ENCODE measurements at regions not wholly inside any gene's neighbourhood (a gene's known extent, or its start where the extent isn't known, plus 50 kb on each side); places are given as distances from the start of the nearest gene placed in this dataset.
"Not testable (repeated sequence)": the region's sequence is repeated elsewhere in the genome, so short reads cannot be mapped to it uniquely, and the experiment has no call there.

DNA sequence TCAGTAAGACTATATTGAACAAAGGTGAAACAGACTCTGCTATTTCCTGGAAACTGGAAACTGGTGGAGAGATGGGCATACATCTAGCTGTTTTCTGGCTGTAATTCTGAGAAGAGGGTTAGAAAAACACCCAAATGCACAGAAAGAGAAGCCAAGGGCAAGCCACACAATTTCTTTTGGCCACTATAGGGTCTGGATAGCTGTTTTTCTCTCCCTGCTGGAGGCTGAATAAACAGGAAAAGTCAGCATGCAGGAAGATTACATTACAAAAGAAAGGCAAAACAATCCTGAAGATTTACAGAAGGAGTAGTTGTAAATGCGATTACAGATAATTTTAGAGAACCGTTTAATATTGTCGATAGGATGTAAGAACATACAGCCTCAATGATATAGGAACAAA lies 186.2 kb upstream of the REG3G start:
- no peak for DNase-seq (ENCODE audit: low spot score)

DNA sequence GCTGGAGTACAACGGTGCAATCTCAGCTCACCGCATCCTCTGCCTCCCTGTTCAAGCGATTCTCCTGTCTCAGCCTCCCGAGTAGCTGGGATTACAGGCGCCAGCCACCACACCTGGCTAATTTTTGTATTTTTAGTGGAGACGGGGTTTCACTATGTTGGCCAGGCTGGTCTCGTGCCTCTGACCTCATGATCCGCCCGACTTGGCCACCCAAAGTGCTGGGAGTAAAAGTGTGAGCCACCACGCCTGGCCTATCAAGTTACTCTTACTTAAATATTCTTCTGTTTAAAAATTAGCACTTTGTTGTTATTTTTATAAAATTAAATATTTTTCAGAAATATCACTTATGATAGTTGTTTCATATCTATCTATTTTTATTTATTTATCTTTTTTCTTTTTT lies 185.2 kb upstream of the REG3G start:
- DNase-seq (ENCODE audit: low spot score), result not testable (repeated sequence)

DNA sequence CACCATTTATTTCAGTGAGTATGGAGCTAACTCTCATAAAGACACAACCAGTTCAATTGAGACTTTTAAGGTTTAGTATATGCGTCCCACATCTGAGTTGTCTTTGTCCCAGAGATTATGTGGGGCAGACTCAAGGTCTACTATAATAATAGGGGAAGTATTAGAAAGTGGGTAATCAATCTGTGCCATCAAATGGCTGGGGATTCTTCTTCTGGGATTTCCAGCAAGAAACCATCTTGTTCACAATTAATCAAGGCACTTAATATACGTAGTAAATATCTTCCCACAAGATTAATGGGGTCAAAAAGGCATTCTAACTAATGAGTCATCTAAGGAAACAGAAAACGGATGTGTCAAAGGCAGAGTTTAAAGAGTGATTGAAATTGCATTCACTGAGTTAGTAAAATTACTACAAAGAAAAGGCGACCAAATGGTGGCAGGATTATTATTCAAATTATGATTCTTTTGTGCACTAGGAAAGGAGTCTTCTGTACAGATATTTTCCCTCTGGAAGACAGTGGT lies 179.8 kb upstream of the REG3G start:
- DNase-seq (ENCODE audit: low spot score), result no peak

DNA sequence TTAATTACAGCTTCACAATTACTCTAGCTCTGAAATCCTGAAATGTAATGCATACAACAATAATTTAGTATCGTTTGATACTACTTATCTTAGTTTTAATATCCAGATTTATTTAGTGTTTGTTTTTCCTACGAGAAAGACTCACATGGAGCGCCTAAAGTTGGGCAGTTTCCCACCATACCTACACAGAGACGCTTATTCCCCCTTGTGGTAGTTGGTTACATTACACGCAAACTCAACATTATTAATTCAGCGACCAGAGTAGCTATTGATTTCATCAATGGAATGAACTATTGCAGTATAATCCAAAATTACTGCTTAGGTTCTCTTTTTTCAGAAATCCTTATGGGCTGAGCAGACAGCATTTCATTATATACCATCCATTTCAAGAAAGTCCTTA lies 164.0 kb upstream of the REG3G start:
- no peak for DNase-seq (ENCODE audit: low spot score)

DNA sequence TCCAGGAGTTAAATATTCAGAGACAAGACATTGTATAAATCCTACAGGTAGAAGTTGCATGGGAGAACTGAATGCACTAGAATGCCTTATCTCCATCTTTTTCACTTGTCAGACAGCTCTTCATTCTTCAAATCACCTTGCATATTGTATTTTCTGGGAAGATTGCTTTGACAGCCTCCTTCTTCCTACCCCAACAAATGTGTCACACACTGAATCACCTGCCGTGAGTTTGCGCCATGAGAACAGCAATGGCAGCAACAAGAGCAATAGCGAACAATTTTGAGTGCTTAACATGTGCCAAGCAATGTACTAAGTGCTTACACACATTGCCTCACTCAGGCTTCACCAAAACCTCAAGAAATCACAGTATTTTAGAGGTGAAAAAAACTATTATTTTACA lies 161.3 kb upstream of the REG3G start:
- no peak for DNase-seq (ENCODE audit: low spot score)

DNA sequence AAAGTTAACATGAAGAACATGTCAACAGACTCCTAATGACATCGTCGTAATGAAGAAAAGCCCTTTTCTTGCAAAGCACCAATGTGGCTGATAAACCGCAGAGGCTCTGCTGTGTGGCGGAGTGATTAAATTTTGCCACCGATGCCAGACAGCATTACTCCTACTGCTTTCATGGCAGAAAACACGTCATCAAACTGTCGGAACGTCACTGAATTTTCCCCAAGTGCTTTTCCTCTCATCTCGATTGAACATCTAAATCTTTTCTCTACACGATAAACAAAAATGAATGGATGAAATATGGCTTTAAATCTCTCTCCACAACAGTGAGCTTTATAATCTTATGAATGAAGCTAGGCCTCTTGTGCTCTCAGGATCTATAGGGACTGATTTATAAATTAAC lies 159.8 kb upstream of the REG3G start:
- DNase-seq (ENCODE audit: low spot score), result no peak

DNA sequence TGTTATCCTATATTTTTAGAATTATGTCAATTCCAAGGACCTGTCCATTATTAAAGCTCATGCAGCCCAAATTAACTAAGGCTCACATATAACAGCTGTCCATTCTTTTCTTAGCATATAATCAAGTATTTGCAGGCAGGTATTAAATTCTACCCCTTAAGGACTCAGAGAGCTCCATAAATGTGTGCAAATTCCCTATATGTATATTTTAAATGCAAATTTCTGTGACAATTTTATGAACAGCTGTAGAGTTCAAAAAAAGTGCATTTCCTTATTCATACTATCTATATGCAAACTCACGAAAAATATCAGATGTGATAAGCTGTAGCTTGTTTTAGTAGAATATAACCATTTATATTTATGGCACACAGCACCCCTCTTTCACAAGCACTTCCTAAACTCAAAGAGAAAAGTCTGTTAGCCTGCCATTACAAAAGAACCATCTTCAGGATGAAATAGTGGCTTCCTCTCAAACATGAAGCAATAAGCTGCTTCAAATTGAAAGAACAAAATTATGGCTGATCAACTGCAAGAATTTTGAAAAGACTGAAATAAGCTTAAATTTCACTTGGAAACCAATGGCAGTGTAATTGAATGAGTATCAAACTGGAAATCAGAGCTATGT lies 155.0 kb upstream of the REG3G start:
- no peak for DNase-seq (ENCODE audit: low spot score)

DNA sequence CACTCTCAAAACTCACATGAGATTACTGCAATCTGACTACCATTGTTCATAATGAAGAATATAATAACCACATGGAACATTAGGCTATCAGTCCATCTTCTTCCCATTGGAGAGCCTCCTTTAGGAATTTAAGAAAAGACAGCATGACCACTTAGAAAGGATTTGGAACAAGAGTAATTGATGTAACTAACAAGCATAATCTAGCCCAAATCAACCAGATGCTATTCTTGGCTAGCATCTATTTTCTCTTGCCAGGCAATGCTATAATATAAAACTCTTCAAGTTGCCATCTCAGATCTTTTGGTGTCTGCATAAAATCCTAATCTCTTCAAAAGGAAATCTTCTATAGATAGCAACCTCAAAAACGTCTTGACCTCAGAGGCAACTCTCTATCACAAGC lies 152.0 kb upstream of the REG3G start:
- DNase-seq (ENCODE audit: low spot score), result no peak

DNA sequence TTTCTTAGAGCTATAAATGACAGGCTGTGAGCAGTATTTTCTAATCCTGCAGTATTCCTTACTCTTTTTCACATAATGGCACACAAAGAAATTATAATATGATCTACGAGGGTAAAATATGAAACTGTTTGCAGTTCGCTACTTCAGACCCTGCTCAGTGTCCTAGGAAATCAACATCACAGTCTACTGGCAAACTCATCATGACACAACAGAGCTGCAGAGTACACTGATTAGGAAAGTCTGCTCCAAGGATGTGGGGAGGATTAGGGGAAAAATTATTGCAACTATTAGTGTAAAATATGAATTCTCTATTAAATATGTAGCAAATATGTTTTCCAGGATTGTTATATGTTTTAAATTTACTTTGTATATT lies 149.2 kb upstream of the REG3G start:
- no peak for DNase-seq (ENCODE audit: low spot score)

DNA sequence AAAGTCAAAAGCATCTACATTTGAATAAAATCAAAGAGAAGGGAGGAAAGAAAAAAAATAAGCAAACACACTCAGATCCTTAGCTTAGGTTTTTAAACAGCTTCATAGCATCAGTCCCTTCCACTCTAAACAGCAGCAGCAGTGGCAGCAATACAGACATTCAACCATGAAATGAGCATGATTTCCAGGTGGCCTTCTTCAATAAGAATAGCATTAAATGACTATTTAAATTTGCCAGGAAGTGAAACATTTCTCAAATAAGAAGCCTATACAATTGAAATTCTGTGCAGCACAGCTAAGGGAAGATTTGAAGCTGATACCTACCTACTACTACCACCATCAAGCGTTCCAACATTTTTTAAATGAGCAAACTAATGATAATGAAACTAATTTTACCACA lies 138.1 kb upstream of the REG3G start:
- DNase-seq (ENCODE audit: low spot score), result no peak

DNA sequence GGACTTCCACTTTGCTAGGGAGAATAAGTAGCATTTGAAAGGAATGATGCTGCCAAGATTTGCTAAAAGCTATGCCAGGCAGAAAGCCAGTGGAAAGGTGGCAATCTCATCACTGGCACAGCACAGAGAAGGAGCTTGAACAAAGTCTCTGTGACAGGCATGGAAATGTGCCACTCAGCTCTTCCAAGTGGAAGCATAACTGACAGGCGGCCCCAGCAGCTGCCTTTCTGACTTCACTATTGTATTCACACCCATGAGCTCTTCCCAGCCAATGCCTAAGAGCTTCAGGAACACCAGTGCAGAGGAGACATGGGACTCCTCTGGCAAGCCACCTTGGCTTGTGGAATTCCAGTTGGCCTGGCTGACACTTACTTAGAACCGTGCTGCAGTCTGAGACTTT lies 134.6 kb upstream of the REG3G start:
- DNase-seq (ENCODE audit: low spot score), result no peak

DNA sequence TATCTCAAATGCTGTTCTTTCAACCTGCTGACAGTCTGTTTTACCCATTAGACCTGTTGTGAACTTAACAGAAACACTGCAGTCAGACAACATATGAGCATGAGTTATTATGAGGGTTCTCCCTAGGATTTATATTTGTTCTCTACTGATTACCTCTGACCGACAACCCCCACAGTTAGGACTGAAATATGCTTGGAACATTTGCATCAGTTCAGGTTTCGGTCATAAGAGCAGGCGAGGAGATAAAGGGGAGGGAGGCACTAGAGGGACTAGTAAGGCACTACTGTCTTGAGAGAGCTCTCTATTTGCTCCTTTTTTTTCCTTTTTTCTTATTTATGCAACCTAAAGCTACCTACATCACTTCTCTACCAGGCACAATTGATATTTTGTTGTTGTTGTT lies 133.2 kb upstream of the REG3G start:
- DNase-seq (ENCODE audit: low spot score), result no peak

DNA sequence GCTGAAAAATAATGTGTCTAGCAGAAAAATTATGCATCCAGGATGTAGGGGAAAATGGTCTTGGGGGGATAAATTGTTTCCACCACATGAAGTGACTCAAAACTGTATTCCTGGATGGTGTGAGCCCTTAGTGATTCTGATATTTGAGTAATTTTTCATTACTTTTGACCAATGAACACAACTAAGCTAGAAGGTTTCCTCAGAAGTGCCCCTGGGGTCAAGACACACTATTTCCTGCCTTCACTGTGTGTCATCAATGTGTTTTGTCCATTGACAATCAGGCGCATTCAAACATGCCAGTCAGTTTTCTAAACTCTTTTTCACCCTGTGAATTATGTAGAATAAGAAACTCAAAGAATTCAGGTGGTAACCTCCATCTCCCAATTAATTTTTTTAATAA lies 130.5 kb upstream of the REG3G start:
- DNase-seq (ENCODE audit: low spot score), result no peak

DNA sequence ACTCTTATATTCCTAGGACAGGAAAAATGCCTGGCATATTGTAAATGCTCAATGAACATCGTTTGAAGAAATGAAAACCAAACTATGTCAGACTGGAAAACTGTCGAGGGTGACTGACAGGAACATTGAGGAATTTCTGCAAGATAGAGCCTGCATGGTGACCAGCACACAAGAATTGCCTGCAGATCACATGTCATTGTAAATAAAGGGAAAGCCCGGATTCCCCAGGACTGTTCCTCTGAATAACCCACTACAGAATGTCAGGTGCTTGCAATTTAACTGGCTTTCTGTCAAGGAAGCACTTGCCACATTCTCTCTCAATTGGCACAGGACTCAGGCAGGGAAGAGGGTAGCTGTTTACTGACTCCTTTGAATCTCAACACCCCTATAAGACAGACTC lies 129.0 kb upstream of the REG3G start:
- DNase-seq (ENCODE audit: low spot score), result no peak

DNA sequence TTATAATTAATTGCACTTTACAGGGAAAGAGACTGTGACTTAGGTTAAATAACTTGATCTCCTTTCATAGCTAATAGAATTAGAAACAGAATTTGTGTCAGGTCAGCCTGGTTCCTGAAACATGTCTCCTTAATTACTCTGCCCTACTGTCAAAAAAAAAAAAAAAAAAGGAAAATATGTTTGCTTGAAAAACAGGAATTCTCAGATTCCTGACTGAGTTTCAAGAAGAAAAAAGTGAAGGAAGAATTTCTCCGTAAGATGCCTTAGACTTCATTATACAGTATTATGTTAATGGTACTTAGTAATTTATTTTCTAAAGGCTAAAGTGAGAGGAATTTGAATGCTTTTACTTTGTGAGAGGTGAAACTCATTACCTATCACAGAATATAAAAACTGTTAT lies 118.4 kb upstream of the REG3G start:
- DNase-seq (ENCODE audit: low spot score), result no peak

DNA sequence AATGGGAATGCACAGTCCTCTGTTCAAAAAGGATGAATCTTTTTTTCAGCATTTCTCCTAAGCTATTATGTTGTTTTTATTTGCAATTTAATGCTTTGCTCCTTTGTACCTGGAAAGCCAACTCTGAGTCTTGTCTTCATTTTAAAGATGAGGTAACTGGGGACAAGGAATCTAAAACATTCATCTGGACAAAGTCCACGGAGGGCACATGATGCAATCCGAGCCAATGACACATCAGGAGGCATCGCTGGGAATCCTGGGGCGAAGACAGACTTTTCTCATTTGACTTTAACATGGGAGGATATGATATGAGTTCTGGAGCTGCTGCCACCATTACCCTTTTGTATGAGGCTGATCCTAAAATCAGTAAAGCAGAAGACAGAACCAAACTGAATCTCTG lies 116.5 kb upstream of the REG3G start:
- no peak for DNase-seq (ENCODE audit: low spot score)

DNA sequence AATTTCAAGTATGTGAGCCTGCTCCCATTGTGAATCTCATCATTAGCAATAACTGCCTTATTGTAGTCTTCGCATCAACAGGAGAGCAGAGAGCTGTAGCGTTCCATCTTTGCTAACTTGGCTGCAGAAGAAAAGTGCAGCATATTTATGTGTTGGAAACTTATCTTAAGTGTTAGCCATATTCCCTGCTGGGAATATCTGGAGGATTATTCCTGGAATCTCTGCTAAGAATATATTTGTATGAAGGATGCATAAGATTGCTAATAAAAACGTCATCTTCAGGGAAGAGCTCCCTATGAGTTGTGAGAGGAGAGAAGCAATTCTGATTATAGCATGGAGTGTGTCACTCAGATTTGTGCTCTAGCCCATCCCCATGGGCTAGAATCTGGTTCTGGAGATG lies 115.1 kb upstream of the REG3G start:
- no peak for DNase-seq (ENCODE audit: low spot score)

DNA sequence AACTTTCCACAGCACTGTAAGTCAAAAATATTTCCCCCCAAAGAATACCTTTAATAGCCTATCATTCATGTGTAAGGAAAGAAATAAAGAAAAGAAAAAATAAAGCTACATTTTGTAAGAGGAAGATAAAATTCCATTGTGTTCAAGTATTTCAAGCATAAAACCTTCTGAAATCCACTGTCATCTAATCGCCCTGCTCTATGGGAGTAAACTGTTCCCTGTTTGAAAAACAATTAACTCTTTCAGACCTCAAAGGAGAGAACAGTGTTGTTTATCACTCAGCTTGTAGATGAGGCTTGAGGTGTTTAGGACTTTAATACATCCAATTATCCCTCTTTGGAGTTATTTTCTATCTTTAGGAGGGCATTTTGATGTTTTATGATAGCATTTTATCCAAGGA lies 112.2 kb upstream of the REG3G start:
- no peak for DNase-seq (ENCODE audit: low spot score)

DNA sequence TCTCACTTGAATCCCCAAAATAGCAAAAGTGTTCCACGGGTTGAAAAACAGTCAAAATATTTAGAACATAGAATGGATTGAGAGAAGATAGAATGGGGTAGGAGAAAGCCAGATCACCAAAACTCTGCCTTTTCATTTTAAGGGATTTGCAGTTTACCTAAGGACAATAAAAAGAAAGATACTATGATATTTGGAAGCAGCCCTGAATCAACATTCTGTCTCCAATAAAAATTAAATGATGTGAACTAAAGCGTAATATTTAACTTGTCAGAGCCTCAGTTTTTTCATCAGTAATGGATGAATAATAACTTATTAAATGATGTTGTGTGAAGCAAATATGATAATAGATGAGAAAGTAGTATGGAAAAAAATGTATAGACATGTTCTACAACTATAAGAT lies 100.2 kb upstream of the REG3G start:
- no peak for DNase-seq (ENCODE audit: low spot score)

DNA sequence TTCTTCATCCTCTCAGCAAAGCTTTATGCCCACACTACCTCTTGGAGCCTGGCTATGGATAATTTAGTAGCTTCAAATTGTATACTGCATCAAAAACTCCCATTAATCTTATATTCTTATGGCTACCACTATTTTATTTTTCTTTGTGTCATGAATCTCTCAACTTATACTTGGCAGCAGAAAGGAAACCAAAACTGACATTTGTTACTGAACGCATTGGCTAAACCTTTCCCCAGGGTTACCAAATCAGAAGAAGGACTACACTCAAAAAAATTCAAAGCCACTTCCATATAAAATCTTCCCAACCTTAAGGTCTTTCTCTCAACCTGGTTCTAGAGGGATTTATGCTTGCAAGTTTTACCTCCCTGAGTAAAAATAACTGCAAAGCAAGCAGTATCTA lies 97.0 kb upstream of the REG3G start:
- DNase-seq (ENCODE audit: low spot score), result no peak

DNA sequence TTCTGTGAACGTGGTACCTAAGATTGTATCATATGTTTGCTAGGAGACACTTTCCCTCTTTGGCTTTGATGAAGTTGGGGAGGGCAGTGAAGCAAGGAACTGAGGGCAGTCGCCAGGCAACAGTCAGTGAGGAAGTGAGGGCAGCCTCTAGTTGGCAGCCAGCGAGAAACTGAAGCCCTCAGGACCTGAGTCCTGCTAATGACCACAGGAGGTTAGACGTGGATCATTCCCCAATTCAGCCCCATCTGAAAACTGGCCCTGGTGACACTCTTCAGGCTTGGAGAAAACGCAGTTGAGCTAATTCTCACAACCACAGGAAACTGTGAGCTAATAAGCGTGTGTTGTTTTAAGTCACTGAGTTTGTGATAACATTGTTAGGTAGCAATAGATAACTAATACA lies 84.5 kb upstream of the REG3G start:
- DNase-seq (ENCODE audit: low spot score), result no peak

DNA sequence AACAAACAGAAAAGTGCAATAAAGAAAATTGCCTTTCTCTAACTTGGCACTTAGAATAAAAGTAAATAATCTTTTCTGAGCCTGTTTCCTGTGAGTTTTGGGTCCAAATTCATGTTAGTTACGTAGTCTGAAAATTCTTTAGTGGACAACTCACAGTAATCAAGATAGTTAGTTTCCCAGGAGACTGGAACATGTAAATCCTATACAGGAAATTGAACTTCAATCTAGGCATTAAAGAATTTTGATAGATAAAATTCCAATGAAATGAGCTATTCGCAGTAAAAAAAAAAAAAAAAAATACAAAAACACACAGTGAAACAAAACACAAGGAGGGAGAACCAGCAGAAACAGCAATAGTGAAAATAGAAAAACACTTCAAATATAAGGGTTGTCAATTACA lies 83.8 kb upstream of the REG3G start:
- no peak for DNase-seq (ENCODE audit: low spot score)

DNA sequence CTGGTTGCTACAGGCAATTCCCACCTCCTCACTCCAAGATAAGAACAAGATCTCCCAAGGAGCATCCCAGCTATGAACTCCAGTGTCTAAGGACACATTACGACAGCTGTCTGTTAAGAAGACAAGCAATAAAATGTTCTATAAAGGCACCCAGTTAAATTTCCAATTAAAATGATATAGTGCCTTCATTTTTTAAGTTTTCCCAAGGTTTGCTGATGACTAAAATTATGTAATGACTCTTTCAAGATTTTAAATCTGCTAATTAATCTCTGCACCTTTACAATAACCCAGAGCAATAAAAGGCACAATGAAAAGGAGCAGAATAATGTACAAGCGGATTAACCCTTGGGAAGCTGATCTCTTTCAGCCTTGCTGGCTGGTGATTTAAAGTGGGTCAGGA lies 61.6 kb upstream of the REG3G start:
- peak; percentile 8 for DNase-seq (ENCODE audit: low spot score)

DNA sequence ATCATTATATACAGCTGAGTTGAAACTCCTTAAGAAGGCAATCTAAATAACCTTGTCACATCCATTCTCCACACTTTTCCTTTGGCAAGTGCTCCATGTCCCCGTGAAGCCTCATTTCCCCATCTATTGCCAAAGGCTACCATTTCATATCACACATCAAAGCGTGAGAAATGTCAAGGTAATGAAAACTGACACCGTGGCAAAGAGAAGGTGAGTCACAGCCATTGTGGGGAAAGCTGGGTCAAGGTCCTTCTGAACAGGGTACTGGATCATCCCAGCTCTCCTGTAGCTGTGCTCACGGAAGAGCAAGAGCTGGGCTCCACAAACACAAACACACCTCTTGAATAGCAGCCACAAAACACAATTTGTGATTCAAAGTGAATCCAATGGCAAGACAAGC lies 58.2 kb upstream of the REG3G start:
- no peak for DNase-seq (ENCODE audit: low spot score)

DNA sequence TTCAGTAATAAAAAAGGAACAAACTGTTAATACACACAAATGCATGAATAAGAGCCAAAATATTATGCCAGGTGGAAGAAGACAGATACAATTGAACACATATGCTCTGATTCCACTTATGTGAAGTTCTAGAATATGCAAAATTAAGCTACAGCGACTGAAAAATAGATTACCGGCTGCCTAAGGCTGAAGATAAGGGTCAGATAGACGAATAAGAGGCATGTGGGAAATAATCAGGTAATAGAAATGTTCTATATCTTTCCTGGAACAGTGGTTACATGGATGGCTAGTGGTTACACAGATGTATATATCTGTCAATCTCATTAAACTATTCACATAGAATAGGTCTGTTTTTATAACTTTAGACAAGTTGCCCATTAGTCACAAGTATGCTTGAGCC lies 51.9 kb upstream of the REG3G start:
- DNase-seq (ENCODE audit: low spot score), result no peak
